NCI-H1105 treated with DMSO at 0.1 percent for 48 hours (cell line): ENCODE measurements at regions not wholly inside any gene's neighbourhood (a gene's known extent, or its start where the extent isn't known, plus 50 kb on each side); places are given as distances from the start of the nearest gene placed in this dataset.
"Not testable (repeated sequence)": the region's sequence is repeated elsewhere in the genome, so short reads cannot be mapped to it uniquely, and the experiment has no call there.

Experiments
- DNase-seq: peaks from one replicate; lab custom pipeline; 2025; lab: John Stamatoyannopoulos, UW

DNA sequence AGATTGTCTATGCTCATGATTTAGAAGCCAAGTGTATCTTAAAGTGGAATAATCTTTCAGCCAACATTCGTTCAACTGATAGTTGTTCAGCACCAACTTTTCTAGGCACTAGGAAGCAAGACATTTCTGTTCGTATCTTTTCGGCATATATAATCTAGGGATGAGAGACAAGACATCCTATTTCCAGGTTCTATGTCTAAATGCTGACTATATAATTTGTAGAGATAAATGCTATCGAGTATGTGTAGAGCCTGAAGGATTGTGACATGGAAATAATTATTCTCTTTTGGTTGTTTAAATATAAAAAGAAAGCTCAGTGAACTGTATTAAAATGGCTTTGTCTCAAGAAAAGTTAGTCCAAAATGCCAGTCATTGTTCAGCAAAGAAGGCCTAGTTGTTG lies 371.6 kb downstream of the DOK5 start:
- no peak for DNase-seq

DNA sequence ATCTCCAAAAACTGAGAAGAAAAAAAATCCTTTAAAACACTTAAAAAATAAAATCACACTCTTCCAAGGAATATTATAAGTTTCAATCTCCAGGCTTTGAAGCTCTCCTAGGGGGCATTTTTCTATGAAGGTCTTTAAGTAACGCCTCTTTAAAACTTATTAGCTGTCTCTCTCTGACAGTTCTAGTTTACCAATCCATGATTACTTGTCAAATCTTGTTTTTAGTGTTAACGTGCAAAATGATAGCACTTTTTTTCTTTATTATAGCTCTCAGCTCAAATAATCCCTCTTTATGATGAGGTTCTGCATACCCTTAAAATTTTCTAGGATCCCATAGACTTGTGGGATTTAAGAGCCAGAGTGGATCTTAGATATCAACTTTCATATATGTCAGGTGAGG lies 369.0 kb downstream of the DOK5 start:
- DNase-seq, result no peak

DNA sequence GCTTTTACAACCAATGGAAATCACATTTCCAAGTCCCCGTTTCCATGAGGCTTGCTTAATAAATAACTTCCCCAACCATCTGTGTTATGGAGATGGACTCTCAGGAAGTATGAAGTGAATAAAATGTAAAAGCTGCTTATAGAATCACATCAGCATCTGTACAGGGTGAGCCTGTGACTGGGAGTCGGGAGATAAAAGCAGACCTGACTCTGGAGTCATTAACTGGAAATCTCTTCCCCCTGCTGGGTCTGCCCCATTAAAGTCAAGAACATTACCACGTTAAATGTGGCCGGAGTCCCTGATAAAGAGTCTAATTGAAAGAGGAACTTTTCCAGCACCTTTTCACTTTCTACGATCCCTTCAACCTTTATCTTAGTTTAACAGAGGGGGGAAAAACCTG lies 368.5 kb downstream of the DOK5 start:
- DNase-seq, result no peak

DNA sequence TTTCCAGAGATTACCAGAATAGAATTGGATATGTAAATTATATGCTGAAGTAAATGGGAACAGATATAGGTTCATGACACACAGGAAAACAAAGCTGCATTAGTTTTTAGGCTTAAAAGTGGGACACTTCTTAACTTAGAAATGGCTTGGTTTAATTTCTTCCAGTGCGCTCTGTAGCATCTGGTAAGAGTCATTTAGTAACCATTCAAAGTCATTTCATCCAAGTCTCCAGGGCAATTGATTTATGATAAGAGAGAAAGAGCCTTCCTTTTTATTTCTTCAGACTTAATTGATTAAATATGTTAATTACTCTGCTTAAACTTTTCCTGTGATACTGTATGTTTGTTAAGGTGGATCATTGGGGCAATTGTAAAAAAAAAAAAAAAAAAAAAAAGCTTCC lies 368.0 kb downstream of the DOK5 start:
- no peak for DNase-seq

DNA sequence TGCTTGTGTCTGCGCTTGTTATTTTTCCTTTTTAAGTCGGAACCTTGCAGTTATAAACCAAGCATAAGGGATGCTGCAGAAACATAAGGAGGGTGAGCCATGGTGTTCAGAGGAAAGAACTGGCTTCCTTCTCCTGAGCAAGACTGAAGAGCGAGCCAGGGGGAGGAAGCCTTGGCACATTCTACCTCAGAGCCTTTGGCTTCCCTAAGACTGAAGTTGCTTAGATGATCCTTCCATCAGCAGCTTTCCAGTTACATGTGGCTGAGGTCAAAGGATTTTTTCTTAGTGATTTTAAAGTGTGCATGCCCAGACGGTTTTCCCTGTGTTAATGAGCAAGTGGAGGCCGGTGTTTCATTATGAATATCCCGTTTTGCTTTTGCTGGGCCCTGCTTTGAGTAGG lies 363.8 kb downstream of the DOK5 start:
- DNase-seq, result no peak

DNA sequence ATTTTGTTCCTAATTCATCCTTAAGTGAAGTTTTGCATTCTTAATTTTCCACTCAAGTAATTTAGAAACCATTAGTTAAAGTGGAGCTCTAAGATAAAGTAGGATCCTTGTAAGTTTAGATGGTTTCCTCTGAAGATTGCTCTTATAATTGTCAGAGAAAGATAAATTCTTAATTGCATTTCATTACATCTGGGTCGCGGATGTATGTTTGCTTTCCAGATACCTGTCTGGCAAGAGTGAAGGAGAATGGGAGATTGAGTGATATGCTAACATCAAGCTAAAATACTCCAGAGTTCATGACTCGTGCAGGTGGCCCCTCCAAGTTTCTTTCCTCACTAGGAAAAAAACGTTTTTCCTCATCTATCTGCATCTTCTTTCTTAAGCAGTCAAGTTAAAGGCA lies 361.8 kb downstream of the DOK5 start:
- DNase-seq, result no peak

DNA sequence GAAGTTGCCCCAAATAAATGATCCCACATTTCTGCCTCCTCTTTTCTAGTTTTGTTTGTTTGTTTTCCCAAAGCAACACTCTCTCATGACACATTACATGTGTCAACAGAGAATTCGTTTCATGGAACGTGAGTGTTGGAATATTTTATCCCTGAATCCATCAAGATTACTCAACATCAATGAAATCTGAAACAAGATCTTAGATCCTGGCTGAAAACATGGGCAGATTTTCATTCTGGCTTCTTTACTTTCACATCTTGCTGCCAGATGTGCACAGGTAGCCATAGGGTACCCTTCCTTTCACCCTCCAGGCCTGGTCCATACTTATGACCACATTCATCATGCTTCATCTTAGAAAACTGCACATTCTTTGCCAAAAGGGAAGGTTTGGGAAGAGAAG lies 347.0 kb downstream of the DOK5 start:
- no peak for DNase-seq

DNA sequence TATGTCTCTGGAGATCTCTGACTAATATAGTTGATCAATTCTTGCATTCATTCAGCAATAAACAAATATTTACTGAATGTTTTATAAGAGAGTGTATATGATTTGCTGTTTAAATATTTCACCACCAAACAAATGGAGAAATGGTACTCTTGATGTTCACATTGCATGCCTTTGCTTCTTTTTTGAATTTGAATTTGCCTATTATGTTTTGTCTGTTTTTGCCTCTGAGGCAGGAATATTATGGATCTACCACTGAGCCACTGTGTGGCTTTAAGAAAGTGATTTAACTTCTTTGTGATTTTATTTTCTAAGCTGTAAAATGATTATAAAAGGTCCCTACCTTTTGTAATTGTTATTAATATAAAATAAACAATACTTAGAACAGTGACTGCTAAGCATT lies 345.0 kb downstream of the DOK5 start:
- DNase-seq, result no peak

DNA sequence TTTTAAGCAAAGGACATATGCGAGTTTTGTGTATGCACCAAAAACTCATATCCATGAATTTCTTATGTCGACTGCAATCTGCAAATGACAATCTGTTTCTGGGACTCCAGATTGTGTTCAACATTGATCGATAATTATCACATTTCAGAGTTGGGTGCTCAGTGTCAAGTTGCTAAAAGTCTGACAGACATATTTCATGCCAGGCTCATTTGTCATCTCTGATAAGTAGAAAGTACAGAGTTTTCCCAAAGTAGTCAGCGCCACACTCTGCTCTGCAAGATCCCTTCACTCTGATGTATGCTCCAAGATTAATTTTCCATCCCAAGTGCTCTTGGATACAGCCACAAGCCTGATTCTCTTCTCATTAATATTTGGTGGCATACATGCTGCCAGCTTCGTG lies 331.1 kb downstream of the DOK5 start:
- no peak for DNase-seq

DNA sequence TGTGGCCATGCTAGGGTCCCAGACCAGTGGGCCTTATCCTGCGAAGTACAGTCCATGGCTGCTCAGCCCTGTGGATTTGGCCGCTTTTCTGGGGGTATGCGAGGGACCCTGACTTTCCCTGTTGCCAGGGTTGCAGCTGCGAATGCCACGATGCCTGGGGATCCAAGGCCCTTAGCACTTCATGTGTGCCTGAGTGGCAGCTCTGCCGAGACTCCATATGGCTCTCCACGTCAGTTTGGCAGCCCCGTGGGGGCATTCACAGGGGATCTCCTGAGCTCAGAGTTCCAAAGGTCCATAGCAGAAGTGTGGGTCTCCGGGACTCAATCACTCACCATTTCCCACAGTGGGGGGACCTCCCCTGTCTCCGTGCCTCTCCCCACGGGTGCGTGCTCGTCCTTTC lies 319.5 kb downstream of the DOK5 start:
- DNase-seq, result no peak

DNA sequence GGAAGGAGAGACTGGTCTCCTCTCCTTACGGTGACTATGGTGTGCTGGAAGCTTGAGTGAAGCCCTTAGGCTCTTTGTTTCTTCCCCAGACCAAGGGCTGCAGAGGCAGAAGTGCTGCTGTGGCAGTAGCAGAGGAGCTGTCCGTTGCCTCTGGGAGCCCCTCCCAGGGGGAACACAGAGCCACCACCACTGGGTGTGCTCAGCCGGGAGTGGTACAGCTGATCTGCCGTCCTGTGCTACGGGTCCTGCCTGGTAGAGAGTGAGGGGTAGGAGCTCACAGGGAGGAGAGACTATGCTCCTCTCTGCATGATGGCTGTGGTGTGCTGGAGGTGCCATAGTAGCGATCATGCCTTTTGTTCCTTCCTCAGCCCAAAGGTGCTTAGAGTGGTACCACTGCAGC lies 318.7 kb downstream of the DOK5 start:
- DNase-seq, result no peak

DNA sequence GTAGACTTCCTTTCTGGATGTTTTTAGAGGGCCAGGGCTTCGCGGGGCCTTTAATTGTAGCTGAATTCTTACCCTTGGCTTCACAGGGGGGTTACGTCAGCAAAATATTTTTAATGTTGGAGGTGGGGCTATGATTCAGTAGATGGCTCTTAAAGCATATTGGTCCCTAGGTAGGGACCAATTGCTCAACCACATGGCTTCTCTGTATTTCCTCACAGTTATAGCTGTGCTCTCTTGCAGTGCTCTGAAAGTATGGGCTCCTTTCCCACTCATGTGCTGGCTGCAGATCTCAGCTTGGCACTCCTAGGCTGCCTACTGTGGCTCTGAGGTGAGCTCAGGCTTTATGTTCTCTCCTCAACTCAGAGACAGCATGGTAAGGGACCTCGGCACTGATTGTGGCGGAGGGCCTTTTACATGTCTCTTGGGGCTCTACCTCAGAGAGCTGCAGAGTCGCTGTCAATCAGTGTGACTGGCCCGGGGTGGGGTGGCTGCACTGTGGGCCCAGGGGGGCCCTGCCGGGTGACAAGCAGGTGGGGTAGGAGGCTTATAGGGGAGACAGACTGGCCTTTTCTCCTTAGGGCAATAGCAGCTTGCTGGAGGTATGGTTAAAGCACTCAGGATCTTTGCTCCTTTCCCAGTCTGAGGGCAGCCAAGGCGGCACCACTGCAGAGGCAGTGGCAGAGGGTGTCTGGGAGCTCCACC lies 318.0 kb downstream of the DOK5 start:
- DNase-seq, result no peak

DNA sequence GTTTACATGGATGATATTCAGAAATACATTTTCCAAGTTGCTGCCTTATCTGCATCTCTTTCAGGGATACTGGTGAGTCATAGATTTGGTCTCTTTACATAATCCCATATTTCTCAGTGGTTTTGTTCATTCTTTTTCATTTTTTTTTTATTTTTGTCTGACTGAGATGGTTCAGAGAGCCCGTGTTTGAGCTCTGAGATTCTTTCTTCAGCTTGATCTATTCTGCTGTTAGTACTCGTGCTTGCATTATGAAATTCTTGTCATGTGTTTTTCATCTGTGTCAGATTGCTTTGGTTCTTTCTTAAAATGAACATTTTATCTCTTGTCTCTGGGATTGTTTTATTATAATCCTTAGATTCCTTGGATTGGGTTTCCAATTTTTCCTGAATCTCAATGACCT lies 317.3 kb downstream of the DOK5 start:
- DNase-seq, result no peak

DNA sequence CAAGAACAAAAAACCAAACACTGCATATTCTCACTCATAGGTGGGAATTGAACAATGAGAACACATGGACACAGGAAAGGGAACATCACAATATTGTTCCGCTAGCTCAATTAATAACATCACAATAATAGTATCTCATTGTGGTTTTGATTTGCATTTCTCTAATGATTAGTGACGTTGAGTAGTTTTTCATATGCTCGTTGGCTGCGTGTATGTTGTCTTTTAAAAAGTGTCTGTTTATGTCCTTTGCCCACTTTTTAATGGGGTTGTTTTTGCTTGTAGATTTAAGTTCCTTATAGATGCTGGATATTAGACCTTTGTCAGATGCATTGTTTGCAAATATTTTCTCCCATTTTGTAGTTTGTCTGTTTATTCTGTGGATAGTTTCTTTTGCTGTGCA lies 312.9 kb downstream of the DOK5 start:
- not testable (repeated sequence) for DNase-seq

DNA sequence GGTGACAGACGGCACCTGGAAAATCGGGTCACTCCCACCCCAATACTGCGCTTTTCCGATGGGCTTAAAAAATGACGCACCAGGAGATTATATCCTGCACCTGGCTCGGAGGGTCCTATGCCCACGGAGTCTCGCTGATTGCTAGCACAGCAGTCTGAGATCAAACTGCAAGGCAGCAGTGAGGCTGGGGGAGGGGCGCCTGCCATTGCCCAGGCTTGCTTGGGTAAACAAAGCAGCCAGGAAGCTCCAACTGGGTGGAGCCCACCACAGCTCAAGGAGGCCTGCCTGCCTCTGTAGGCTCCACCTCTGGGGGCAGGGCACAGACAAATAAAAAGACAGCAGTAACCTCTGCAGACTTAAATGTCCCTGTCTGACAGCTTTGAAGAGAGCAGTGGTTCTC lies 307.4 kb downstream of the DOK5 start:
- DNase-seq, result not testable (repeated sequence)

DNA sequence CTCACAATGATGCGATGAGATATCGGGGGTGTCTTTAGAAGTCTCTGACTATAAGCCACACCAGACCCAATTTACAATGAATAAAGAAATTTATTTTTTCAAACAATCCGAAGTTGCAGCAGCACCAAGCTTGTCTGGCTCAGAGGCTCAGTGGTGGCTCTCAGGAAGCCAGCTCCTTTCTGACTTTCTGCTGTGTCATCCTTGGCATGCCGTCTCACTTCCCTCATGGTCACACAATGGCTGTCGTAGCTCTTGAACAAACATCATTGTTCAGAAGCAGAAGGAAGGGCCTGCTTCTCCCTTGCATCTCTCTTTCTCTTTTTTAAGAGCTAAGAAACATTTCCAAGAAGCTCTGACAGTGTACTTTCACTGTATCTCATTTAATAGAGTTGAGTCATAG lies 299.0 kb downstream of the DOK5 start:
- DNase-seq, result no peak

DNA sequence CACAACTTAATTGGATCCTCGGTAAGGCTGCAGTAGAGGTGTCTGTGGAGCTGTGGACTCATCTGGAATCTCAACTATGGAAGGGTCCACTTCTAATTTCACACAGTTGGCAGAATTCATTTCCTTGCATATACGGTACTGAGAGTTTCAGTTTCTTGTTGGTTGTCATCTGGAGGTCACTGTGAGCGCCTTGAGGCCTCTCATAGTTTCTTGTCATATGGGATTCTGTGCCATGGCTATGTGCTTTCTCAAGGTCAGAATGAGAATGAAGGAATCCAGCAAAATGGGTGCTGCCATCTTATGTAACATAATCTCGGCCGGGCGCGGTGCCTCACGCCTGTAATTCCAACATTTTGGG lies 298.2 kb downstream of the DOK5 start:
- no peak for DNase-seq

DNA sequence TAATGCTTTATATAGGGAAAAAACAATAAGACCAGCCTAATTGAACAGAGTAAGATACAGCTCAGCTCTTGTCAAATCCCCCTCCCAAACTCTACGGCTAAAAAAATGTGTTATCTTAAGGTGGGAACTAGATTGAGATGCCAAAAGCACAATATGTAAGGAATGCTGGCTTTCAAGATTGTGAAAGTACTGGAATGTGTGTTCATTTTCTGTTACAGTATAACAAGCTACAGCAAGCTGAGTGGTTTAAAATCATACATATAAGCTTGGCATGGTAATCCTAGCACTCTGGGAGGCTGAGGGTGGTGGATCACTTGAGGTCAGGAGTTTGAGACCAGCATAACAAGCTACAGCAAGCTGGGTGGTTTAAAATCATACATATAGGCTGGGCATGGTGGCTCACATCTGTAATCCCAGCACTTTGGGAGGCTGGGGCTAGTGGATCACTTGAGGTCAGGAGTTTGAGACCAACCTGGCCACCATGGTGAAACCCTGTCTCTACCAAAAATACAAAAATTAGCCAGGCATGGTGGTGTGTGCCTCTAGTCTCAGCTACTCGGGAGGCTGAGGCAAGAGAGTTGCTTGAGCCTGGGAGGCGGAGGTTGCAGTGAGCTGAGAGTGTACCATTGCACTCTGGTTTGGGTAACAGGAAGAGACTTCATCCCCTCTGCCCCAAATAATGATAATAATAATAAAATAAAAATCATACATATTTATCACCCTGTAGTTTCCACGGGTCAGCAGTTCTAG lies 297.7 kb downstream of the DOK5 start:
- DNase-seq, result no peak

DNA sequence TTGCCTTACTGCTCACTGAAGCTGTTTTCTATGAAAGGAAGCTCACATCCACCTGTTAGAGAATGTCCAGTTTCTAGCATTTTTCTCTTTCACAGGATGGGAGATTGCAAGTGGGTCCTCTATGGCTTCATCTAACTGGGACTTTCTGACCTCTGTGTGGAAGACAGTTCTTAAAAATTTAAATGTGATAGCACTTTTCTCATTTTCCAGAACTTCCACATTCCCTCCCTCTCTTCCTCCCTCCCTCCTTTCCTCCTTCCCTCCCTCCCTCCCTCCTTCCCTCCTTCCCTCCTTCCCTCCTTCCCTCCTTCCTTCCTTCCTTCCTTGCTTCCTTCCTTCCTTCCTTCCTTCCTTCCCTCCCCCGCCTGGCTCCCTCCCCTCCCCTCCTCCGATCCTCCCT lies 291.1 kb downstream of the DOK5 start:
- no peak for DNase-seq

DNA sequence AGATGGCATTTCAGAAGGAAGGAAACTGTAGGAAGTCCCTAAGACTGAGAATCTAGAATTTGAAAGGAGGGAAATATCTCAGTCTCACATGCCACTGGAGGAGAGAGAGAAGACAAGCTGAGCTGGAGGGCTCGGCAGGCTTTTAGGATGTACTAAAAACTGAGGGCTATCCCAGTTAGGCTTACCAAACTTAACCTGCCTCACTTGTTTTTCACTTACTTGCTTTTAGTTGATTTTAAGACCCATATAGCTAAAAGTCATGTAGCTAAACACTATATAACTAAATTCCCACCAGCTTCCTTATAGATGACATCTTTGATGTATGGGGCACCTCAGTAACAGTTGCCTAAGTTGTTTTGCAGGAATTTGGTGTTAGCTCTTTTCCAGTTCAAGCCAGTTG lies 288.0 kb downstream of the DOK5 start:
- no peak for DNase-seq

DNA sequence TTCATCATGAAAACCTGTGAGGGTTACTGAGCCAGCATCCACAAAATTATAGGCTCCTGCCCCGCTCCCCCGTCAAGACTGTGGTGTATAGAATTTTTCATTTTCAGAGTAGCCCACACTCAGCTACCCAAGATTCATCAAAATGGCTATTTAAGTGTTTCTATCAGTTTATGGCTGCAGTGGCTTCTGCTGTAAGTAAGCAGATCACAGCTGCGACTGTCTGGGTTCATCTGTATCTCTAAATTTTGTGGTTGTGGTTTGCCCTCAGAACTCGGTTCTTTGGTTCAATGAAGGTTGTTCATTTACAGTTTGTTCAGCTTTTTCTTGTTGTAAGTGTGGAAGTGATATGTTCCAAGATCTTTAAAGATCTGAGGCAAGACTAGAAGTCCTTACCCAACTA lies 284.2 kb downstream of the DOK5 start:
- DNase-seq, result no peak

DNA sequence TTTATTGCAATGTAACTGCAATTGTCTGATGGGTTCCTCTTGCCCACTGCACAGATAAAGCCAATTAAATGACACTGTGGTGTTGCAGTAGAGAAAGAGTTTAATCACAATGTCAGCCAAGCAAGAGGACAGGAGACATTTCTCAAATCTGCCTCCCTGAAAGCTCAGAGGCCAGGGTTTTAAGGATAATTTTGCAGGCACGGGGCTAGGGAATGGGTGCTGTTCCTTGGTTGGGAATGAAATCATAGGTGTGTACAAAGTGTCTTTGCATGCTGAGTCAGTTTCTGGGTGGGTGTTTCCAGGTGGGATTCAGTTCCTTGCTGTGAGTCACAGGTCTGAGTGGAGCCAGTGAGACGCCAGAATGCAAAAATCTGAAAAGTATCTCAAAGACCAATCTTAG lies 271.4 kb downstream of the DOK5 start:
- DNase-seq, result no peak

DNA sequence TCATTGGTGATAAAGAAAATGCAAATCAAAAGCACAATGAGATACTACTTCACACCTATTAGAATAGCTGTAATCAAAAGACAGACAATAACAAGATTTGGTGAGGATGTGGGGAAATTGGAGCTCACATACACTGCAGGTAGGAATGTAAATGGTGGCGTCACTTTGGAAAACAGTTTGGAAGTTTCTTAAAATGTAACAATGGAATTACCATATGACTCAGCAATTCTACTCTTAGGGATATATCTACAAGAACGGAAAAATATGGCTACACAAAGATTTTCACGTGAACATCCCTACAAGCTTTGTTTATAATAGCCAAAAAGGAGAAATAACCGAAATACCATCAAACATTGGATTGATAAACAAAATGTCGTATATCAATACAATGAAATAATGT lies 270.4 kb downstream of the DOK5 start:
- DNase-seq, result no peak

DNA sequence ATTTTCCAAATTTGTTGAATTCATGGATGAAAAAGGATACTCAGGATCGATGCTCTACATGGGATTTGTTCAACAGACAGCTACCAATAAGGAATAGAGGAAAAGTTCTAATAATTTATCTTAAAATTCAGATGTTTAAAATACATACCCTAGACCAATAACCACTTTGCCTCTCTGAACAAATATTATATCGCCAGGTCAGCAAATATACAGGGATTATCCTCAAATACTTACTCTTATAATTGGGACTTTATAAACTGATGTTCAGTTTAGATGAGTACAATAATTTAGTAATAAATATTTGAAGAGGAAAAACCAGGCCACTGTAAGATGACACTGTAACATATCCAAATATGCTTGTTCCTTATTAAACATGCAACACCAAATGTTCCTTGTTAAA lies 268.7 kb downstream of the DOK5 start:
- DNase-seq, result no peak
